Neuronal stem cell (in vitro differentiated cells): ENCODE measurements at regions not wholly inside any gene's neighbourhood (a gene's known extent, or its start where the extent isn't known, plus 50 kb on each side); places are given as distances from the start of the nearest gene placed in this dataset.

Experiments used
- DNase-seq: peaks from one replicate; pipeline ENCODE4 v3.0.0-alpha.2; 2013; ENCODE audit warnings: low spot score
- H2AFZ ChIP-seq: one replicate; pipeline ENCODE4 v1.6.1; 2013; ENCODE audit warnings: mild to moderate bottlenecking, low read length, inconsistent platforms
- H2AK5ac ChIP-seq: 2 replicates; pipeline ENCODE4 v1.6.1; 2013; ENCODE audit warnings: low read depth, mild to moderate bottlenecking, inconsistent platforms, low read length, moderate library complexity, mixed read lengths
- H2BK120ac ChIP-seq: 2 replicates; pipeline ENCODE4 v1.6.1; 2013; ENCODE audit warnings: low read depth, mild to moderate bottlenecking, inconsistent platforms, low read length, moderate library complexity, mixed read lengths
- H2BK12ac ChIP-seq: one replicate; pipeline ENCODE4 v1.6.1; 2013; ENCODE audit warnings: low read length, inconsistent platforms
- H2BK15ac ChIP-seq: 2 replicates; pipeline ENCODE4 v1.6.1; 2013; ENCODE audit warnings: mild to moderate bottlenecking, low read length, inconsistent platforms, mixed read lengths
- H2BK5ac ChIP-seq: one replicate; pipeline ENCODE4 v1.6.1; 2013; ENCODE audit warnings: inconsistent platforms, mild to moderate bottlenecking, low read length, moderate library complexity
- H3K14ac ChIP-seq: one replicate; pipeline ENCODE4 v1.6.1; 2013; ENCODE audit warnings: low read length, inconsistent platforms
- H3K18ac ChIP-seq: 2 replicates; pipeline ENCODE4 v1.6.1; 2013; ENCODE audit warnings: low read length, inconsistent platforms
- H3K23ac ChIP-seq: 2 replicates; pipeline ENCODE4 v1.6.1; 2013; ENCODE audit warnings: low read depth, mild to moderate bottlenecking, mixed read lengths, low read length, inconsistent platforms; ENCODE audit not compliant: poor library complexity
- H3K27ac ChIP-seq: replicated peaks from 3 replicates; pipeline ENCODE4 v1.5.1; 2013; ENCODE audit warnings: low read length, inconsistent platforms
- H3K27me3 ChIP-seq, 3 experiments: 2 replicates each; pipeline ENCODE4 v1.6.1; 2013; ENCODE audit warnings: low read length in 3 of 3, mild to moderate bottlenecking in 2 of 3, inconsistent platforms in 1 of 3, low read depth in 1 of 3, mixed read lengths in 1 of 3, moderate library complexity in 1 of 3; ENCODE audit not compliant: control insufficient read depth in 3 of 3, insufficient read depth in 3 of 3
- H3K36me3 ChIP-seq, 2 donors: replicated peaks in 1 of 2; 2 replicates each; pipeline ENCODE4 v1.6.1; 2013; ENCODE audit warnings: low read length in 2 of 2; ENCODE audit not compliant: control insufficient read depth in 2 of 2, insufficient read depth in 2 of 2
- H3K4ac ChIP-seq: 2 replicates; pipeline ENCODE4 v1.6.1; 2013; ENCODE audit warnings: inconsistent platforms, mild to moderate bottlenecking, low read length, moderate library complexity
- H3K4me1 ChIP-seq, 2 donors: 1 replicate in 1 of 2; 2 replicates in 1 of 2; pipeline ENCODE4 v1.6.1; 2013; ENCODE audit warnings: low read length in 2 of 2, low read depth in 1 of 2; ENCODE audit not compliant: control insufficient read depth in 2 of 2, insufficient read depth in 1 of 2
- H3K4me2 ChIP-seq: one replicate; pipeline ENCODE4 v1.6.1; 2013; ENCODE audit warnings: mild to moderate bottlenecking, low read length, inconsistent platforms; ENCODE audit not compliant: insufficient read depth, poor library complexity, severe bottlenecking
- H3K4me3 ChIP-seq, 2 donors: 2 replicates each; pipeline ENCODE4 v1.5.1; 2013; ENCODE audit warnings: low read length in 2 of 2, mild to moderate bottlenecking in 2 of 2, inconsistent platforms in 1 of 2, moderate library complexity in 1 of 2
- H3K79me1 ChIP-seq: one replicate; pipeline ENCODE4 v1.6.1; 2013; ENCODE audit warnings: low read depth, mild to moderate bottlenecking, inconsistent platforms, low read length, moderate library complexity
- H3K9ac ChIP-seq: one replicate; pipeline ENCODE4 v1.6.1; 2013; ENCODE audit warnings: mild to moderate bottlenecking, low read depth, low read length, inconsistent platforms; ENCODE audit not compliant: poor library complexity
- H3K9me3 ChIP-seq, 2 donors: replicated peaks in 1 of 2; 2 replicates each; pipeline versions ENCODE3 to v1.6.1; 2013; ENCODE audit warnings: low read length in 2 of 2, mild to moderate bottlenecking in 2 of 2, inconsistent platforms in 1 of 2, low read depth in 1 of 2, mixed read lengths in 1 of 2, moderate library complexity in 1 of 2; ENCODE audit not compliant: control insufficient read depth in 2 of 2, insufficient read depth in 1 of 2
- H4K8ac ChIP-seq: one replicate; pipeline ENCODE4 v1.6.1; 2013; ENCODE audit warnings: low read depth, mild to moderate bottlenecking, inconsistent platforms, low read length, moderate library complexity
- H4K91ac ChIP-seq: one replicate; pipeline ENCODE4 v1.6.1; 2013; ENCODE audit warnings: low read length, low read depth, mild to moderate bottlenecking, inconsistent platforms; ENCODE audit not compliant: poor library complexity
- WGBS, 2 donors: extraction: QIAGEN DNeasy Blood & Tissue Kit; methylation state at CpG; one replicate each; pipeline ENCODE4 v1.1.7; 2013; ENCODE audit warnings: missing lambda C conversion rate in 2 of 2, mixed read lengths in 1 of 2; ENCODE audit not compliant: insufficient read length in 2 of 2, insufficient replicate concordance in 1 of 2; ENCODE audit errors: extremely low coverage in 2 of 2; 5-methylcytosine and 5-hydroxymethylcytosine counted together

GRCh38 chr10:28905371-28905770, 228.1 kb downstream of the BAMBI start:
- no peak overlapping the region for H3K9ac ChIP-seq
- H3K9me3 ChIP-seq = peaks cover 0 to 5% of the 10 kb centered on the region in 2 donors
- H3K36me3 ChIP-seq = no peaks in the 10 kb centered on the region
- H3K27me3 ChIP-seq = no peaks in the 10 kb centered on the region
- H3K23ac ChIP-seq = no peak overlapping the region
- no peak overlapping the region for H3K27ac ChIP-seq
- no peak overlapping the region for H4K8ac ChIP-seq
- H2BK15ac ChIP-seq = no peak overlapping the region
- no peaks in the 10 kb centered on the region for H3K79me1 ChIP-seq
- no peak overlapping the region for H3K4me2 ChIP-seq
- no peak overlapping the region for H2BK12ac ChIP-seq
- H3K14ac ChIP-seq = no peak overlapping the region
- DNase-seq = no peak
- no peak overlapping the region for H3K4me3 ChIP-seq
- no peaks in the 10 kb centered on the region for H3K4me1 ChIP-seq
- H2AFZ ChIP-seq = no peak overlapping the region
- H2BK5ac ChIP-seq = no peak overlapping the region
- H3K18ac ChIP-seq = no peak overlapping the region
- H2AK5ac ChIP-seq = no peak overlapping the region
- no peak overlapping the region for H4K91ac ChIP-seq
- no CpG with 5 or more reads among the region's 5 CpGs for WGBS, 2 donors
- no peak overlapping the region for H3K4ac ChIP-seq
- H2BK120ac ChIP-seq = no peak overlapping the region

- Histone ChIP-seq H3K4me2 (no peak overlapping the region), H3K9ac (no peak overlapping the region), H3K23ac (no peak overlapping the region), H3K9me3 (peaks cover 0 to 5% of the 10 kb centered on the region in 2 donors), H2BK12ac (no peak overlapping the region), H2AK5ac (no peak overlapping the region), H3K14ac (no peak overlapping the region), H2BK5ac (no peak overlapping the region), H2BK15ac (no peak overlapping the region), H3K27me3 (no peaks in the 10 kb centered on the region), H3K27ac (no peak overlapping the region), H3K4ac (no peak overlapping the region), H2AFZ (no peak overlapping the region), H4K8ac (no peak overlapping the region), H2BK120ac (no peak overlapping the region), H4K91ac (no peak overlapping the region), H3K79me1 (no peaks in the 10 kb centered on the region), H3K36me3 (no peaks in the 10 kb centered on the region), H3K4me1 (no peaks in the 10 kb centered on the region), H3K4me3 (no peak overlapping the region), H3K18ac (no peak overlapping the region)
- DNase-seq = no peak
- no CpG with 5 or more reads among the region's 11 CpGs for WGBS, 2 donors
Observed at GRCh38 chr10:28906011-28906411, 228.7 kb downstream of the BAMBI start.

GRCh38 chr10:28906415-28906814, 229.1 kb downstream of the BAMBI start:
- no peak overlapping the region for H3K14ac ChIP-seq
- H3K18ac ChIP-seq = no peak overlapping the region
- no peak overlapping the region for H2BK15ac ChIP-seq
- no peaks in the 10 kb centered on the region for H3K4me1 ChIP-seq
- H4K91ac ChIP-seq = no peak overlapping the region
- no peaks in the 10 kb centered on the region for H3K27me3 ChIP-seq
- H4K8ac ChIP-seq = no peak overlapping the region
- H3K23ac ChIP-seq = no peak overlapping the region
- H2BK5ac ChIP-seq = no peak overlapping the region
- H3K4me2 ChIP-seq = no peak overlapping the region
- no CpG with 5 or more reads among the region's 4 CpGs for WGBS, 2 donors
- peaks cover 0 to under 1% of the 10 kb centered on the region in 2 donors for H3K9me3 ChIP-seq
- no peaks in the 10 kb centered on the region for H3K36me3 ChIP-seq
- DNase-seq = no peak
- H3K79me1 ChIP-seq = no peaks in the 10 kb centered on the region
- H3K4me3 ChIP-seq = no peak overlapping the region
- H3K4ac ChIP-seq = no peak overlapping the region
- H2BK120ac ChIP-seq = no peak overlapping the region
- no peak overlapping the region for H2AK5ac ChIP-seq
- no peak overlapping the region for H3K27ac ChIP-seq
- no peak overlapping the region for H3K9ac ChIP-seq
- H2AFZ ChIP-seq = no peak overlapping the region
- H2BK12ac ChIP-seq = no peak overlapping the region

- Histone ChIP-seq H3K4me2 (no peak overlapping the region), H3K14ac (no peak overlapping the region), H2BK15ac (no peak overlapping the region), H3K79me1 (no peaks in the 10 kb centered on the region), H3K4ac (no peak overlapping the region), H3K4me3 (no peak overlapping the region), H3K23ac (no peak overlapping the region), H3K27me3 (no peaks in the 10 kb centered on the region), H2BK12ac (no peak overlapping the region), H2BK5ac (no peak overlapping the region), H4K8ac (no peak overlapping the region), H3K18ac (no peak overlapping the region), H3K4me1 (no peaks in the 10 kb centered on the region), H3K27ac (no peak overlapping the region), H3K36me3 (no peaks in the 10 kb centered on the region), H3K9ac (no peak overlapping the region), H4K91ac (no peak overlapping the region), H2BK120ac (no peak overlapping the region), H3K9me3 (no peaks in the 10 kb centered on the region), H2AFZ (no peak overlapping the region), H2AK5ac (no peak overlapping the region)
- DNase-seq = no peak
- WGBS, 2 donors = no CpG with 5 or more reads among the region's 3 CpGs
Observed at GRCh38 chr10:28906934-28907333, 229.6 kb downstream of the BAMBI start.
